Memory B cell (primary cell): ENCODE measurements at regions not wholly inside any gene's neighbourhood (a gene's known extent, or its start where the extent isn't known, plus 50 kb on each side); places are given as distances from the start of the nearest gene placed in this dataset.

Experiments used
- ATAC-seq: fragments of 150-1000 bp; cut with Tn5 transposase; 2 replicates; pipeline ENCODE4 v1.10.0; 2021; ENCODE audit warnings: low read depth, mild to moderate bottlenecking, moderate library complexity
- DNase-seq, 2 donors: peaks; one replicate each; pipeline ENCODE4 v3.0.0; 2022; ENCODE audit warnings: low spot score in 2 of 2
- H3K27ac Mint-ChIP-seq: one replicate; pipeline ENCODE4 v1.8.0; 2022; ENCODE audit warnings: mild to moderate bottlenecking, moderate library complexity, mixed read lengths
- H3K27me3 Mint-ChIP-seq: one replicate; pipeline ENCODE4 v1.8.0; 2022; ENCODE audit warnings: mixed read lengths
- H3K36me3 Mint-ChIP-seq: one replicate; pipeline ENCODE4 v1.8.0; 2022; ENCODE audit warnings: mild to moderate bottlenecking, mixed read lengths
- H3K4me1 Mint-ChIP-seq: one replicate; pipeline ENCODE4 v1.8.0; 2022; ENCODE audit warnings: mixed read lengths
- H3K4me3 Mint-ChIP-seq: one replicate; pipeline ENCODE4 v1.8.0; 2022; ENCODE audit warnings: mild to moderate bottlenecking, moderate library complexity, mixed read lengths
- H3K9me3 Mint-ChIP-seq: one replicate; pipeline ENCODE4 v1.8.0; 2022; ENCODE audit warnings: mixed read lengths

DNA sequence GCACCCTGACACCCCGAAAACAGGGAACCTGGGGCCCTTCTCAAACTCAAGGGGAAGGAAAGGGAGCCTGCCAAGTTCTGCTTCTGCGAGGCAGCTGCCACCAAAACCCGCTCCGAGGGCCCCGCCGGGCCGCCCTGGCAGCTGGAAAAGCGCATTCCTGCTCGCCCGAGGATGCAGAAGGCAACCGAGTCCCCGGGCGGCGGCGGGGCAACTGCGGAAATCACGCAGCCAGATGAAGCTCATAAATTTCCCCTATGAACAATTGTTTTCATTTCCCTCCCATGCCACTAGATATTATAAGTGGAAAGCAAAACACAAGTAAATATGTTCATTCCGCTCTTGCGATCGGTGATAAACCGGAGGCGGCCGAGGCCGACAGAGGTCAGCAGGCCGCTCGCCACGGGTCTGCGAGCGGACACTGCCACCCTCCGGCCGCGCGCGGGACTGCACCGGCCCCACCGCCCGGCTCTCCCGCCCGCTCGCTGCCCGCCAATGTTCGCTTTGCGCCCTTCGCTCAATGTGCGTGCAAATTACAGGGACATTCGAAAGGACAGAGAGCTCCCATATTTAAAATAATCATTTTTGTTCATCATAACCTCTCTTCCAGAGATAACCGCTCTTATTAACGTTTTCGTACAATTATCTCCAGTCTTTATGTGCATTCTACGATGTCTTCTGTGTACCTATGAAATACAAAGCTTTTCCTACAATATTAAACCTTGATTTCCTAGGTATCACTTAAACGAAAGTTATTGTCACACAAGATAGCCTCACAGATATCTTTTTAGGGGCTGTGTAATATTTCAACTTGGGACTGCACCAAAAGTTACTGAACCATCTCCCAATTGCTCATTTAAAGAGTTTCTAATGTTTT lies 120.8 kb upstream of the ZNF507 start:
- DNase-seq (peak; percentile 18 to 61), ATAC-seq (no peak)
- Mint-ChIP-seq H3K27ac (no peak overlapping the region), H3K36me3 (no peaks in the 10 kb centered on the region), H3K9me3 (no peaks in the 10 kb centered on the region), H3K4me1 (no peaks in the 10 kb centered on the region), H3K4me3 (peak overlapping the region; percentile 47), H3K27me3 (peaks cover 16% of the 10 kb centered on the region)

DNA sequence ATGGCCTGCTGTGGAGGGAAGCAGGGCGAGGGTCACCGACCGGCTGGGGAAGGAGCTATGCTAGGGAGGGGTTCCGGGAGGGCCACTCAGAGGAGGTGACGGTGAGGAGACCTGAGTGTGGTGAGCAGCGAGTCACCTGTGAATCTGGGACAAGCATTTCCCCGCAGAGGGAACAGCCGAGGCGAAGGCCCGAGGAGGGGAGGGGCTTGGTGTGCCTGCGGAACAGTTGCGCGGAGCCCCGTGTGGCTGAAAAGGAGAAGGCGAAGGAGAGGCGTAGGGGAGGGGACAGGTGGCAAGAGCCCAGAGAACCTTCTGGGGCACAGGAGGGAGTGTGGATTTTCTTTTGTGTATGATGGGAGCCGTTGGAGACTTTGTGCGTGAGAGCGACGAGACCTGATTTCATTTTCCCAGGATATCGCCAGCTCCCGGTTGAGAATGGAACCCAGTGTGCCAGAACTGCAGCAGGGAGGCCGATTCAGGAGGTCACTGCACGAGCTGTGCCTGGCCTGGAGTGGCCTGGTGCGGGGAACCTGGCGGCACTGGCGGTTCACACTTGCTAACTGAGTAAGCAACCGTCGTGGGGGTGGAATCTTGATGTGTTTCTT lies 117.7 kb upstream of the ZNF507 start:
- Mint-ChIP-seq H3K27ac (no peak overlapping the region), H3K36me3 (no peaks in the 10 kb centered on the region), H3K9me3 (no peaks in the 10 kb centered on the region), H3K4me1 (no peaks in the 10 kb centered on the region), H3K4me3 (no peak overlapping the region), H3K27me3 (peaks cover 10% of the 10 kb centered on the region)
- ATAC-seq (no peak), DNase-seq (no peak)

DNA sequence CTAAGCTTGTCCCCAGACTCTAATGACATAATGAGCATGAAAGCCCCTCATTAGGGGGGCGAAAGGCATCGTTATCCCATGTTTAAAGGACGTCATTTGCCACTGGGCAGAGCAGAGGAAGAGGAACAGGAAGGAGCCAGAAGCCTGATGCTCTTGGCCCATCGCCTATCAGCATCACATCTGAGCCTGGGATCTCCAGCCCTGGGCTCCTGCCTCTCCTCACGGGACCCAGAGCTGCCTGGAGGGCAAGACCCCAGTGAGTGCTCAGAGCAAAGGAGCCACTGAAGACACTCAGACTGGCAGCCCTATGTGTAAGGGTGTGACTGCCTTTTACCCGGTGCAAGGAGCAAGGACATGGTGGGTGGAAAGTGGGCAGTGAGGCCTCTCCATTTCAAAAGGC lies 115.0 kb upstream of the ZNF507 start:
- ATAC-seq, result no peak
- H3K27me3 Mint-ChIP-seq, result no peaks in the 10 kb centered on the region
- H3K27ac Mint-ChIP-seq, result no peak overlapping the region

DNA sequence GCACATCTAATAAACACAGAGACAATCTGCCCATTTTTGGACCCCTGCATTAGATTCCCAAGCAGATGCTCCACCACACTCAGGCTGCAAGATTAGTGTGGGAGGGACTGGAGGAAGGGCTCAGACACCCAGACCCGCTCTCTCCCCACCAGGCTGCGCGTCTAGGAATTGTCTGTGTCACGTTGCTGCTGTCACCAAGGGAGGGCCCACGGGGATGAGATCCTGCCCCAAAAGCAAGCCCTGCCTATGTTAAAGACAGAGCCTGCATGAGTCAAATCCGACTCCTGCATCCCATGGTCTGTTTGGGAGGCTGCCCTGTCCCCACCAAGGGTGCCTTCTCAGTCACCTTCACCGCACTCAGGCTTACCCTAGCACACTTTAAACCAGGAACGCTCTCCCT lies 114.4 kb upstream of the ZNF507 start:
- ATAC-seq (no peak), DNase-seq (no peak)
- Mint-ChIP-seq H3K27me3 (no peaks in the 10 kb centered on the region), H3K9me3 (no peaks in the 10 kb centered on the region), H3K4me3 (no peak overlapping the region), H3K27ac (no peak overlapping the region), H3K36me3 (no peaks in the 10 kb centered on the region), H3K4me1 (no peaks in the 10 kb centered on the region)

More for the DNA sequence above, 115.0 kb upstream of the ZNF507 start:
- Mint-ChIP-seq H3K36me3 (no peaks in the 10 kb centered on the region), H3K9me3 (no peaks in the 10 kb centered on the region), H3K4me3 (no peak overlapping the region), H3K4me1 (no peaks in the 10 kb centered on the region)
- DNase-seq, result no peak

DNA sequence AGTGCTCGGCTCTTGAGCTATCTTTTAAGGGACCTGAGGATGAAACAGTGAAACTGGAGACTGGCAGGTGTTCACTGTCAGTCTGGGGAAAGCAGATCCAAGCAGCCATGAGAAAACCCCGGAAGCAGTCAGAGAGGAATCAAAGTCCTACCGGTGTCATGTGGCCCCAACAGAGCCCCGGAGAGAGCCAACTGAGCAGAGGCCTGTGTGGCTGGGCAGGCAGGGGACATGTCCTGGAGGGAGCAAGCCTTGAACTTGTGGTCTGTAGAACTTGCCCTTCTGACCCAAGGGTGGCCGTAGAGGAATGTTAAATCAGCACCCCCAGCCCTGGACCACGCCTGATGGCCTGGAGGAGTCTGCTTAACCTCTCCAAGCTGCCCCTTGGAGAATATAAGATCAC lies 113.7 kb upstream of the ZNF507 start:
- Mint-ChIP-seq H3K4me1 (no peaks in the 10 kb centered on the region), H3K27me3 (no peaks in the 10 kb centered on the region)

DNA sequence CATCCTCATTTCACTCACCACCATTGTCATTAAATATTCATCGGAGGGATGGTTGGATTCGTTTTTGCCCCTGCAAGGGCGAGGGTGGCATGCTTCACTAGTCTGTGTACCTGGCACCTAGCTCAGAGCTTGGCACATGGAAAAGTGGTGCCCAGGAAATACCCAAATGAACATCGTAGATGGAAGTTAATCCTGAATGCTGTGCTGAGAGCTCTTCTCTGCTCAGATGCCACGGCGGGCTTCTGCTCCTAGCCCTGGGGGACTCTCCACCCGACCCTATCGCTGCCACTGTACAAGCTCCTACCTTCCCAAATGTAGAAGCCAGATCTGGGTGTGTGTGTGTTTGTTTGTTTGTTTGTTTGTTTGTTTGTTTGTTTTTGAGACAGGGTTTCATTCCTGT lies 113.0 kb upstream of the ZNF507 start:
- Mint-ChIP-seq H3K27me3 (no peaks in the 10 kb centered on the region), H3K36me3 (no peaks in the 10 kb centered on the region)

More for the DNA sequence above, 113.7 kb upstream of the ZNF507 start:
- Mint-ChIP-seq H3K27ac (no peak overlapping the region), H3K9me3 (no peaks in the 10 kb centered on the region), H3K4me3 (no peak overlapping the region), H3K36me3 (no peaks in the 10 kb centered on the region)
- no peak for DNase-seq
- ATAC-seq, result no peak

DNA sequence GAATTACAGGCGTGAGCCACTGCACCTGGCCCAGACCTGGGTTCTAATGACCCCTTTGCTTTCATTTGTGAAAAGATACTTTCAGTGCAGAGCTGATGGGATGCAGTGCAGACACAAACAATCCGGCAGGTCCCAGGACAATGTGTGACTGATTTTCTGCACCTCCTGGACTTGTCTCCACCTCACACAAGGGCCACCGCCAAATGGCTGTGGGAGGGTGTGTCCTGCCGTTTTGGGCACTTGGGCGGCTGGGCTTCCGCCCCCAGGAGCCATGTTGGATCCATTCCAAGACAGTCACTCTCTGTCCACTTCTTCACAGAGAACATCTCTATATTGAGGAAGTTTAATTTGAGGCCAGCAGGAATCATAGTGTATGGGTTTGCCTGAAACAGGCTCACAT lies 112.3 kb upstream of the ZNF507 start:
- ATAC-seq, result no peak
- DNase-seq, result no peak
- Mint-ChIP-seq H3K27ac (no peak overlapping the region), H3K4me3 (no peak overlapping the region), H3K9me3 (no peaks in the 10 kb centered on the region), H3K36me3 (no peaks in the 10 kb centered on the region), H3K4me1 (no peaks in the 10 kb centered on the region), H3K27me3 (no peaks in the 10 kb centered on the region)

More for the DNA sequence above, 113.0 kb upstream of the ZNF507 start:
- Mint-ChIP-seq H3K9me3 (no peaks in the 10 kb centered on the region), H3K27ac (no peak overlapping the region), H3K4me1 (no peaks in the 10 kb centered on the region), H3K4me3 (no peak overlapping the region)
- no peak for DNase-seq
- no peak for ATAC-seq

DNA sequence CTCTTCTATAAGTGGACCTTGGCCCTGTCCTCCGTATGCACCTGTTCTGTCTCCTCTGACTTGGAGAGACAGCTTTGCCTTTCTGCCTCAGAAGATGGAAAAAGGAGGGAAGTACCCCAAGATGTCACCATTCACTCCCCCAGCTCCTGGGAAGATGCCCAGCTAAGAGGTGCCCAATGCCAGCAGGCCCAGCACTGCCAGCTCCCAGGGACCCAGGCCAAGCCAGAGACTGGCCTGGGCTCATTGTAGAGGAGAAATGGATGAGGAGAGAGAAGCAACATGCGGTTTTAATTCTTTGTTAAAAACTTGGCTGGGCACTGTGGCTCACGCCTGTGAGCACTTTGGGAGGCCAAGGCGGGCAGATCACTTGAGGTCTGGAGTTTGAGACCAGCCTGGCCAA lies 111.5 kb upstream of the ZNF507 start:
- Mint-ChIP-seq H3K4me3 (no peak overlapping the region), H3K27ac (no peak overlapping the region), H3K27me3 (no peaks in the 10 kb centered on the region), H3K4me1 (no peaks in the 10 kb centered on the region), H3K9me3 (no peaks in the 10 kb centered on the region), H3K36me3 (no peaks in the 10 kb centered on the region)
- DNase-seq (no peak), ATAC-seq (no peak)

DNA sequence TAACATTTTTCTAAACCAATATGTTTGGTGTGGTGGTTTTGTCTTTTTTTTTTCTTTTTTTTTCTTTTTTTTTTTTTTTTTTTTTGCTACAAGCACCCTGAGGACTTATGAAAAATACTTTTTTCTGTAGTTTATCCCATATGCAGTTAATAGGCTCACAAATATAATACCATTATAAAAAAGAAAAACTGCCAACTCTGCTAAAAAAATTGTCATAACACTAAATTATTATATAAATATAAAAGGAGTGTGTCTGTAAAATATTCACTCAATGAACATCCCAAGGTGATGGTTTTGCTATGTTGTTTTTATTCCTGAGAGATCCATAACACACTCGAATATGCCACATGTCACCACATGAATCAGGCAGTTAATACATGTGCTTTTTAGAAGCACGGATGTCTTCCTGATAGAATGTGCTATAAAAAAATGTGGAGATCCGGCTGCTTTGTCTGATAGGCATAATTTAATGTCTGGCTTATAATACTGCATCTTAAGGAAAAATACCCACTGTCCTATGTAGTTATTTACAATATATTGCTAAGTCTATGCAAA lies 110.7 kb upstream of the ZNF507 start:
- no peaks in the 10 kb centered on the region for H3K36me3 Mint-ChIP-seq
- no peaks in the 10 kb centered on the region for H3K4me1 Mint-ChIP-seq
- no peak overlapping the region for H3K4me3 Mint-ChIP-seq
- no peaks in the 10 kb centered on the region for H3K27me3 Mint-ChIP-seq
- ATAC-seq (no peak), DNase-seq (no peak)
- H3K27ac Mint-ChIP-seq, result no peak overlapping the region
- H3K9me3 Mint-ChIP-seq, result no peaks in the 10 kb centered on the region

DNA sequence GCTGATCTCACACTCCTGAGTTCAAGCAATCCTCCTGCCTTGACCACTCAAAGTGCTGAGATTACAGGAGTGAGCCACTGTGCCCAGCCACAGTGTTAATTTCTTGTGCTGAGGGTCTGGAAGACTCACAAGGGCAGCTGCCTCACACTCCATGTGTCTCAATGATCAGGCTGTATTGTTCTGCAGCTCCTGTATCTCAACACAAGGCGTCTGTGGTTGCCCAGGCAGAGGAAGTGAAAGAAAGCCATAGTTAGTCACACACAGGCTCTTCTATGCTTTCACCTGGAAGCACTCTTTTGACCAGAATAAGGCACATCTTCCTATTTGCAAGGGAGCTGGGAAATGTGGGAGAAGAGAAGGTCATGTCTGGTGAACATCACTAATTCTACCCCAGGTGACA lies 107.3 kb upstream of the ZNF507 start:
- Mint-ChIP-seq H3K27ac (no peak overlapping the region), H3K4me3 (no peak overlapping the region), H3K9me3 (peaks cover 2% of the 10 kb centered on the region), H3K36me3 (no peaks in the 10 kb centered on the region), H3K27me3 (no peaks in the 10 kb centered on the region), H3K4me1 (no peaks in the 10 kb centered on the region)
- DNase-seq, result no peak
- ATAC-seq, result no peak

DNA sequence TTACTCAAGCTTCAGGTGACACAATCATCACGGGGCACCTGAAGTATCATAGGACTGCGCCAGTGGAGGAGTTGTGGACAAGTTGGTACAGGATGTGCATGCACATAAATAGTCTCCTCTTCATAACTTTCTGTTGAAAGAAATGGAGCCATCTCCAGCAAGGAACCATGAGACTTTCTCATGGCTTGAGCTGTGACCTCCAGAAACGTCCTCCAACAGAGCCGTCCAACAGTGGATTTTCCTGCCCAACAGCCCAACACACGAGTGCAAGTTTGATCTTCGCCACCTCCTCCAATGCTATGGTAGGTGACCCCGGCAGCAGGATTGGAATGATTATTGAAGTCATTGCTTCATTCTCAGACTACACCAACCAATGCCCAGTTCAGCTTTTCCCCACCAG lies 105.1 kb upstream of the ZNF507 start:
- H3K4me3 Mint-ChIP-seq, result no peak overlapping the region
- H3K27ac Mint-ChIP-seq, result no peak overlapping the region
- H3K36me3 Mint-ChIP-seq, result no peaks in the 10 kb centered on the region
- peaks cover 2% of the 10 kb centered on the region for H3K9me3 Mint-ChIP-seq
- H3K27me3 Mint-ChIP-seq, result no peaks in the 10 kb centered on the region
- H3K4me1 Mint-ChIP-seq, result no peaks in the 10 kb centered on the region
- no peak for ATAC-seq
- no peak for DNase-seq

DNA sequence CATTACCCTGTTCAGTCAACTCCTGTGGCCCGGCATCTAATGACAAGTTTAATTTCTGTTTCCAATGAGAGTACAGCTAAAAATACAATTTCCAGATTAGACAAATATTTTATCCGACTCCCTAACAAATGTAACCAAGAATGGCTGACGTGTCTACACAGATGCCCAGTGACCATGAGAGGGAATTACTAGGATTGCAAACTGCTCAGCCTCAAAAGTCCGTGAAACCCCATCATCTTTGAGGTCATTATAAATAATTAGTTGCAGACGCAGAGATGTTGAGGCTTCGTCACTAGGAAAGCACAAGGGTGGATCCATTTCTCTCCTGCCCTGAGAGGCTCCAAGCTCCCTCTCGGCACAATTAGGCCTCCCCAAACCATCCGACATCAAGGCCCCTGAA lies 104.1 kb upstream of the ZNF507 start:
- Mint-ChIP-seq H3K4me1 (no peaks in the 10 kb centered on the region), H3K9me3 (peaks cover 3% of the 10 kb centered on the region)

DNA sequence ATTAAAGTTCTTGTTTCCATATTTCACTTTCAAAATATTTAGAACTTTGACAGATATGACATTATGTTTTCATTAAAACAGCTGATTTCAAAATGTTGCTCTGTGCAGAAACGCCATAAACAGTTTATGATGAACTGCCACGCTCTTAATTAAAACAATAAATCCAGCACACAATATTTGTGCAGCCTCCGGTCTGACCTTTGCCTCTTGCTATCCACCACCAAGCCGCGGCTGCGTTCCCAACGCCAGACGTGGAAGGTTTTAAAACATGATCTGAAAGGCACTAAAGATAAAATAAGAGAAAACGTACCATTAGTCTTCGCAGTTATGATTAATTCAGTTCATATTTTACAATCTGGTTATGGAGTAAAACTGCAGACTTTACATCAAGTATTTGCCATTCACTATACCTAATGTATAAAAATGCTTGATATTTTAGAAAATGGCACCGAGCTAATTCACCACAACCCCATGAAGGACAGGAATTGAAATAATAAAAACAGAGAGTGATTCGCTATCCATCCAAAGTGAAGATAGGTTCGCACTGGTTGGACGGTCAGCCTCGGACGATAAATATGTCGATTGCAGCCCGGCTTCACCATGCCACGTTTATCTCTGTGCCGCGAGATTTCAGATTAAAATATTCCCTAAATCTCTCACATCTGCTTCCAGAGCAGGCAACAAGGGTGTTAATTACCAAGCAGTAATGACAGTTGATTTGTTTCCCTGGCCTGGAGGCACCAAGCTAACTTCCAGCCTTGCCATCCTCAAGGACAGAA lies 103.3 kb upstream of the ZNF507 start:
- Mint-ChIP-seq H3K9me3 (peaks cover 3% of the 10 kb centered on the region), H3K36me3 (no peaks in the 10 kb centered on the region), H3K27ac (no peak overlapping the region), H3K4me3 (no peak overlapping the region), H3K27me3 (peaks cover 2% of the 10 kb centered on the region), H3K4me1 (no peaks in the 10 kb centered on the region)
- no peak for ATAC-seq
- DNase-seq, result no peak

More for the DNA sequence above, 104.1 kb upstream of the ZNF507 start:
- peaks cover 2% of the 10 kb centered on the region for H3K27me3 Mint-ChIP-seq
- no peaks in the 10 kb centered on the region for H3K36me3 Mint-ChIP-seq
- no peak overlapping the region for H3K27ac Mint-ChIP-seq
- no peak for DNase-seq
- no peak overlapping the region for H3K4me3 Mint-ChIP-seq
- no peak for ATAC-seq

DNA sequence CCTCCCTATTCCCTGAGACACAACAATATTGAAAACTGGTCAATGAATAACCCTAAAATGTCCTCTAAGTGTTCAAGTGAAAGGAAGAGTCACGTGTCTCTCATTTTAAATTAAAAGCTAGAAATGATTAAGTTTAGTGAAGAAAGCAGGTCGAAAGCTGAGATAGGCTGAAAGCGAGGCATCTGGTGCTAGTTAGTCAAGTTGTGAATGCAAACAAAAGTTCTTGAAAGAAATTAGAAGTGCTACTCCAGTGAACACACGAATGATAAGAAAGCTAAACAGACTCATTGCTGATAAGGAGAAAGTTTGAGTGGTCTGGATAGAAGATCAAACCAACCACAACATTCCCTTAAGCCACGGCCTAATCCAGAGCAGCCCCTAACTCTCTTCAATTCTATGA lies 99.4 kb upstream of the ZNF507 start:
- H3K27ac Mint-ChIP-seq, result no peak overlapping the region
- H3K4me1 Mint-ChIP-seq, result no peaks in the 10 kb centered on the region
- H3K27me3 Mint-ChIP-seq, result peaks cover 2% of the 10 kb centered on the region
- H3K4me3 Mint-ChIP-seq, result no peak overlapping the region
- no peaks in the 10 kb centered on the region for H3K36me3 Mint-ChIP-seq
- ATAC-seq, result no peak
- DNase-seq, result no peak
- peaks cover 3% of the 10 kb centered on the region for H3K9me3 Mint-ChIP-seq
